Kidney epithelial cell (primary cell): ENCODE measurements at regions not wholly inside any gene's neighbourhood (a gene's known extent, or its start where the extent isn't known, plus 50 kb on each side); places are given as distances from the start of the nearest gene placed in this dataset.
"Not testable (repeated sequence)": the region's sequence is repeated elsewhere in the genome, so short reads cannot be mapped to it uniquely, and the experiment has no call there.

ENCODE experiments used
- DNase-seq: peaks from one replicate; pipeline ENCODE4 v3.0.0-alpha.2; 2010; ENCODE audit warnings: low read depth
- H3K27me3 ChIP-seq: 2 replicates; pipeline ENCODE4 v1.6.0; 2011; ENCODE audit warnings: low read length; ENCODE audit not compliant: control insufficient read depth, insufficient read depth
- H3K36me3 ChIP-seq: 2 replicates; pipeline ENCODE4 v1.5.1; 2011; ENCODE audit warnings: low read length; ENCODE audit not compliant: control insufficient read depth, insufficient read depth
- H3K4me3 ChIP-seq: 2 replicates; pipeline ENCODE4 v1.5.1; 2011; ENCODE audit warnings: low read depth, mild to moderate bottlenecking, control low read depth, low read length
- TF ChIP-seq, protein P1 (sequence below): IDR thresholded peaks from 2 replicates; pipeline ENCODE4 v1.5.1; 2011; ENCODE audit warnings: mild to moderate bottlenecking, moderate library complexity, low read length, control low read depth, inconsistent platforms; ENCODE audit not compliant: insufficient read depth, poor library complexity, severe bottlenecking

DNA sequence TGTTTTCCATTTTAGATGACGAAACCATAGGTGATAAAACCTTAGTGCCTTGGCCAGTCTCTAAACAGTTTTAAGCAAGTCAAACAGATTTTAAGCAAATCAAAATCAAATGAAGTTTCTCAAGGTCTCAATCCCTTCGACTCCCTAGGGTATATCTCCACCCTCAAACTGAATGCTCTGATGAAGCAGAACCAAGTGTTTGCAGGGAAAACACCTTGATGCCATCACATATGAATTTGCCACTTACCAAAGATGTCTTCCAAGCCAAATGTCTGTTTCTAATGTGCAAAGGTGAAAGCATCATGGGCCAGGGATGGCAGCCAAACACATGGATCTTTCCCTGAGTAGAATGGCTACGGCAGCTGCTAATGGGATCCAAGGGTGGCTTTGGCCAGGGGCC, 116.4 kb upstream of the COP1 start:
- Histone ChIP-seq H3K27me3 (no peaks in the 10 kb centered on the region), H3K4me3 (no peak overlapping the region), H3K36me3 (no peaks in the 10 kb centered on the region)
- no peak for DNase-seq
- TF ChIP-seq, protein P1, sequence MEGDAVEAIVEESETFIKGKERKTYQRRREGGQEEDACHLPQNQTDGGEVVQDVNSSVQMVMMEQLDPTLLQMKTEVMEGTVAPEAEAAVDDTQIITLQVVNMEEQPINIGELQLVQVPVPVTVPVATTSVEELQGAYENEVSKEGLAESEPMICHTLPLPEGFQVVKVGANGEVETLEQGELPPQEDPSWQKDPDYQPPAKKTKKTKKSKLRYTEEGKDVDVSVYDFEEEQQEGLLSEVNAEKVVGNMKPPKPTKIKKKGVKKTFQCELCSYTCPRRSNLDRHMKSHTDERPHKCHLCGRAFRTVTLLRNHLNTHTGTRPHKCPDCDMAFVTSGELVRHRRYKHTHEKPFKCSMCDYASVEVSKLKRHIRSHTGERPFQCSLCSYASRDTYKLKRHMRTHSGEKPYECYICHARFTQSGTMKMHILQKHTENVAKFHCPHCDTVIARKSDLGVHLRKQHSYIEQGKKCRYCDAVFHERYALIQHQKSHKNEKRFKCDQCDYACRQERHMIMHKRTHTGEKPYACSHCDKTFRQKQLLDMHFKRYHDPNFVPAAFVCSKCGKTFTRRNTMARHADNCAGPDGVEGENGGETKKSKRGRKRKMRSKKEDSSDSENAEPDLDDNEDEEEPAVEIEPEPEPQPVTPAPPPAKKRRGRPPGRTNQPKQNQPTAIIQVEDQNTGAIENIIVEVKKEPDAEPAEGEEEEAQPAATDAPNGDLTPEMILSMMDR, result no peak

DNA sequence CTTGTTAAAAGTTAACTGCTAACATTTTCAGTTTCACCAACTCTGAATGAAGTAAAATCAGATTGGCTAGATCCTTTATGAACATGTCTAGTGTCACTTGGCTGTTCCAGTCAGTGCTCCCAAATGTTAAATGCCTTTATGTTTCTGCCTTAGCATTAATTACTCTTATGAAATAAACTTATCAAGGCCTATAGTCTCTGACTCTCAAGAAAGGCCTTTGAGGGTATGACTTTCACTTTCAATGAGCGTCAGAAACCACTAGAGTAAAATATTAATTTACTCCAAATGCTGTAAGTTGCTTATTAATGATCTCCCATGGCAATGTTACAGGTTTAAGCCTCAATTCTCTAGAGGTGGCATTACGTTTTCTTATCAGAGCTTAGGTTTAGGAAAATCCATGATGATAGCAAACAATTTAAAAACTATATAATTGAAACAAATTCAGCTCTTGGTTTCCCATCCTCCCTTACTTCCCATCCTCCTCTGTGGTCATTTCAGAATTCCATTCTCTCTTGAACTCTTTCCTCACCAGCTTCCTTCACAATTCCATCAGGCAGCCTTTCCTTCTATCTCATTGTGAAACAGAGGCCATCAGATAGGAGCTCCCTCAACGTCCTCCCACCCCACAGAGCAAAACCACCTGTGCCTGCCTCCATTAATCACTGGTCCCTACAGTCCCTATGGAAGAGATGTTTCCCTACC, 108.6 kb upstream of the COP1 start:
- DNase-seq, result no peak
- no peak overlapping the region for H3K4me3 ChIP-seq

DNA sequence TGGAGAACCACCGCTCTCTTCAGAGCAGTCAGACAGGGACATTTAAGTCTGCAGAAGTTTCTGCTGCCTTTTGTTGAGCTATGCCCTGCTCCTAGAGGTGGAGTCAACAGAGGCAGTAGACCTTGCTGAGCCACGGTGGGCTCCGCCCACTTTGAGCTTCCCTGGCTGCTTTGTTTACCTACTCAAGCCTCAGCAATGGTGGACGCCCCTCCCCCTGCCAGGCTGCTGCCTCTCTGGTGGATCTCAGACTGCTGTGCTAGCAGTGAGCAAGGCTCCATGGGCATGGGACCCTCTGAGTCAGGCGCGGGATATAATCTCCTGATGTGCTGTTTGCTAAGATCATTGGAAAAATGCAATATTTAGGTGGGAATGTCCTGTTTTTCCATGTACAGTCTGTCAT, 89.5 kb upstream of the COP1 start:
- not testable (repeated sequence) for H3K4me3 ChIP-seq, H3K27me3 ChIP-seq, DNase-seq, H3K36me3 ChIP-seq

More for the DNA sequence above, 108.6 kb upstream of the COP1 start:
- no peaks in the 10 kb centered on the region for H3K27me3 ChIP-seq
- H3K36me3 ChIP-seq, result no peaks in the 10 kb centered on the region
- TF ChIP-seq, protein P1, result no peak

DNA sequence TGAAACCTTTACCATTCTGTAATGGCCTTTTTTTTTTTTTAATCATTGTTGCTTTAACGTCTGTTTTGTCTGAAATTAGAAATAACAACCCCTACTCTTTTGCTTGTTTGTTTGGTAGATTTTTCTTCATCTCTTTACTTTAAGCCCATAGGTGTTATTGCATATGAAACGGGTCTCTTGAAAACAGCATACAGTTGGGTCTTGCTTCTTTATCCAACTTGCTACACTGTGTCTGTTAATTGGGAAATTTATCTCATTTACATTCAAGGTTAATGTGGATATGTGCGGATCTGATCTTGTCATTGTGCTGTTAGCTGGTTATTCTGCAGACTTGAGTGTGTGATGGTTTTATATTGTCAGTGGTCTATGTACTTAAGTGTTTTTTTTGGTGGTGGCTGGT, 78.9 kb upstream of the COP1 start:
- TF ChIP-seq, protein P1, result no peak
- H3K27me3 ChIP-seq, result no peaks in the 10 kb centered on the region
- H3K4me3 ChIP-seq, result no peak overlapping the region
- DNase-seq, result no peak
- H3K36me3 ChIP-seq, result no peaks in the 10 kb centered on the region

DNA sequence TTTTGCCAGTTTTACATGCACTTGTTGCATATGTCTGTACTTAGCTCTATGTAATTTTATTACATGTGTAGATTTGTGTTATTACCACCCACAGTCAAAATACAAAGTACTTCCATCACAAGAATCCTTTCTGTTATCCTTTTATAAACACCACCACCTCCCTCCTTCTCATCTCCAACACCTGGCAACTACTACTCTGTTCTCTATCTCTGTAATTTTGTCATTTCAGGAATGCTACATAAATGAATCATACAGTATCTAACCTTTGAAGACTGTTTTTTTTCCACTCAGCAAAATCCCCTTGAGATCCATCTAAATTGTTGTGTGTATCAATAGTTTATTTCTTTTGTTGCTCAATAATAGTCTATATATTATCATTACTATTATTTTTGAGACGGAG, 64.5 kb upstream of the COP1 start:
- no peaks in the 10 kb centered on the region for H3K27me3 ChIP-seq
- TF ChIP-seq, protein P1, result no peak
- no peaks in the 10 kb centered on the region for H3K36me3 ChIP-seq
- DNase-seq, result no peak
- no peak overlapping the region for H3K4me3 ChIP-seq
